GM12872 (cell line): ENCODE measurements at regions not wholly inside any gene's neighbourhood (a gene's known extent, or its start where the extent isn't known, plus 50 kb on each side); places are given as distances from the start of the nearest gene placed in this dataset.

ENCODE experiments used
- TF ChIP-seq, protein P1 (sequence below): IDR thresholded peaks from 3 replicates; pipeline ENCODE4 v1.5.1; 2011; ENCODE audit warnings: low read depth, mild to moderate bottlenecking, low read length, moderate library complexity; ENCODE audit not compliant: insufficient read depth

DNA sequence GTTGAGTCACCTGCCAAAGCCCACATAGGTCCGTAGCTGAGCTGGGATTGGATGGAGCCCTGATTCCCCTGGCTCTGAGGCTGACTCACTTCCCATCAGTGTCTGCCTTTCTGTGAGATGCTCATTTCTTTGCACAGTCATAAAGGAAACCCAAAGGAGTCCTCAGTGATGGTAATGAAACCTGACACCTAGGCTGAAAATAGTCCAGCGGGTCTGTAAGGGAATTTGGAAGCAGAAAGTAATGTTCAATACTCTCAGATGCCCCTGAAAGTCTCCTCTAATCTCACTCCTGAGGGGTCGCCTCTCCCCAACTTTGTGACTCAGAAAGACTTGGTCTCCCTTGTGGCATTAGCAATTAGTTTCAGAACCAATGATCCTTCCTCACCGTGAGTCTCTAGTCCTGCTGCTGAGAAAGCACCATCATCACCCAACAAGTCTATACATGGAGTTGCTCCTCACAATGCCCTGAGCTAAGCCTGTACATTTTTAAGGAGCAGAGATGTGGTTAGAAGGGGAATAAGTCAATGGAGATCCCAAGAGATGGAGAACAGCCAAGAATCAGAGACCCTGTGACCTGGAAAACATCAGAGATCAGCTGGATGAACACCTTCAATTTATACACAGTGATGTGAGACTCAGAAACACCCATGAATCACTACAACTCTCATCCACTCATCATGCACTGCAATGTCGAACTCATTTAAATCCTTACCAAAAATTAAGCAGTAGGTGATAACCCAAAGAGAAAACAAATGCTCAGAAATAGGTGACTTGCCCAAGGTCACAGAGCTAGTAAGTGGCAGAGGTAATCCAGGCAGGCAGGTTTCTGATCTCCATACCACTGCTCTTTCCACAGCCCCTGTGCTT lies 219.0 kb upstream of the CPEB2 start:
- TF ChIP-seq, protein P1, sequence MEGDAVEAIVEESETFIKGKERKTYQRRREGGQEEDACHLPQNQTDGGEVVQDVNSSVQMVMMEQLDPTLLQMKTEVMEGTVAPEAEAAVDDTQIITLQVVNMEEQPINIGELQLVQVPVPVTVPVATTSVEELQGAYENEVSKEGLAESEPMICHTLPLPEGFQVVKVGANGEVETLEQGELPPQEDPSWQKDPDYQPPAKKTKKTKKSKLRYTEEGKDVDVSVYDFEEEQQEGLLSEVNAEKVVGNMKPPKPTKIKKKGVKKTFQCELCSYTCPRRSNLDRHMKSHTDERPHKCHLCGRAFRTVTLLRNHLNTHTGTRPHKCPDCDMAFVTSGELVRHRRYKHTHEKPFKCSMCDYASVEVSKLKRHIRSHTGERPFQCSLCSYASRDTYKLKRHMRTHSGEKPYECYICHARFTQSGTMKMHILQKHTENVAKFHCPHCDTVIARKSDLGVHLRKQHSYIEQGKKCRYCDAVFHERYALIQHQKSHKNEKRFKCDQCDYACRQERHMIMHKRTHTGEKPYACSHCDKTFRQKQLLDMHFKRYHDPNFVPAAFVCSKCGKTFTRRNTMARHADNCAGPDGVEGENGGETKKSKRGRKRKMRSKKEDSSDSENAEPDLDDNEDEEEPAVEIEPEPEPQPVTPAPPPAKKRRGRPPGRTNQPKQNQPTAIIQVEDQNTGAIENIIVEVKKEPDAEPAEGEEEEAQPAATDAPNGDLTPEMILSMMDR, result no peak

DNA sequence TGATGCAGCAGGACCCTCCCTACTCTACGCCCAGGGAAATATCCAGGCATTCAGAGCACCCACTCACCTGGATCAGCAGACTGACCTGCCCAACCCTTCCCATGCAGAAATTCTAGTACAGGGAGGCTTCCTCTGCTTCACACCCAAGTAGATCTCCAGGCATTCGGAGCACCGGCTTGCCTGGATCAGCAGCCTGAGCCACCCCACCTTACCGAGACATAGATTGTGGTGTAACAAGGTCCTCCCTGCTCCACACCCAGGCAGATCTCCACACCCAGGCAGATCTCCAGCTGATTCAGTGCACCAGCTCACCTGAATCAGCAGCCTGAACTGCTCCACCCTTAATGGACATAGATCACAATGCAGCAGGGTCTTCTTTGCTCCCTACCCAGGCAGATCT lies 215.1 kb upstream of the CPEB2 start:
- TF ChIP-seq, protein P1, result no peak

DNA sequence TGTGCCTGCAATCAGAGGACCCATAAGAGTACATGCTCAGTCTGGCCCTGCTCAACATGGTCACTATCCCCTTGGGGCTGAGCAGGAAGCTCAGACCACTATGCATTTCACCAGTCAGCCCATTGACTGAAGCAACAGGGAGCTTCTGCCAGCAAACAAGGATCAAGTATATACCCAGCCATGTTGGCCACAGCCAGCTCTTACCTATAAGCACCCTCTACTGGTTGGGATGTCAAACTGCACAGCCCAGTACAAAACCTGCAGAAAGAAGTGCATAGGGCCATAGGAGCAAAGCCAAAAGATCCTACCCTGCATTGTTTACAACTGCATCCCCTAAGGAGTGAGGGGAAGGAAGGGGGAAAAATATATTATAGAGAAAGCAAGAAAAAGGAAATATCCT lies 214.4 kb upstream of the CPEB2 start:
- TF ChIP-seq, protein P1, result peak; percentile 67

DNA sequence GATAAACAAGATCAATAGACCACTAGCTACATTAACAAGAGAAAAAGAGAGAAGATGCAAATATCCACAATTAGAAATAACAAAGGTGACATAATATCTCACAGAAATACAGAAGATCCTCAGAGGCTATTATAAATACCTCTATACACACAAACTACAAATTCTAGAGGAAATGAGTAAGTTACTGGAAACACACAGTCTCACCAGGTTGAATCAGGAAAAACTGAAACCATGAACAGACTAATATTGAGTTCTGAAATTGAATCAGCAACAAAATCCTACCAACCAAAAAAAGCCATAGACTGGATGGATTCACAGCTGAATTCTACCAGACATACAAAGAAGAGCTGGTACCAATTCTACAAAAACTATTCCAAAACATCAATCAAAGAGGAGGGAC lies 211.8 kb upstream of the CPEB2 start:
- TF ChIP-seq, protein P1, result no peak

DNA sequence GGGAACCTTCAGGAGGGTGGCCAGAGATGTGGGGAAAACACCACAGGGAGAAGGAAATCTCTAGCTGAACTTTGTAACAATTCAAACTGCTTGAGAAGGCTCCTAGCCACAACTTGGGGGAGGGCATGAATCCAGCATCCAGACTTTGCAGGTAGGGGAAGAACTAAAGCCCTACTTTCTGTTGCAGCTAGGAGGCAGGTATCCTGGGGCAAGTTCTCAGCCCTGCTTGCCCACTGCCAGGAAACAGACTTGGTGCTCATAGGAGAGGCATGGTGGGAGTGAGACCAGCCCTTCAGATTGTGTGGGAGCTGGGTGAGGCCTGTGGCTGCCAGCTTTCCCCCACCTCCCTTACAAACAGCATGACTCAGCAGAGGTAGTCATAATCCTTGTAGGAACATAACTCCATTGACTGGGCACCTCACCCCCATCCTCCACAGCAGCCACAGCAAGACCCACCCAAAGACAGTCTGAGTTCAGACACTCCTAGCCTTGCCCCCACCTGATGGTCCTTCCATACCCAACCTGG lies 209.5 kb upstream of the CPEB2 start:
- TF ChIP-seq, protein P1, result no peak

DNA sequence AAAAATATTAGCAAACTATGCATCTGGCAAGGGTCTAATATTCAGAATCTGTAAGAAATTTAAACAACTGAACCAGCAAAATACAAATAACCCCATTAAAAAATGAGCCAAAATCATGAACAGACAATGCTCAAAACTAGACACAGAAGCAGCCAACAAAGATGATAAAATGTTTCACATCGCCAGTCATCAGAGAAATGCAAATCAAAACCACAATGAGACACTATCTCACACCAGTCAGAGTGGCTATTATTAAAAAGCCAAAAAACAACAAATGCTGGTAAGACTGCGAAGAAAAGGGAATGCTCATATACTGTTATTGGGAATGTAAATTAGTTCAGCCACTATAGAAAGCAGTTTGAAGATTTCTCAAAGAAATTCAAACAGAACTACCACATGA lies 201.3 kb upstream of the CPEB2 start:
- TF ChIP-seq, protein P1, result no peak

DNA sequence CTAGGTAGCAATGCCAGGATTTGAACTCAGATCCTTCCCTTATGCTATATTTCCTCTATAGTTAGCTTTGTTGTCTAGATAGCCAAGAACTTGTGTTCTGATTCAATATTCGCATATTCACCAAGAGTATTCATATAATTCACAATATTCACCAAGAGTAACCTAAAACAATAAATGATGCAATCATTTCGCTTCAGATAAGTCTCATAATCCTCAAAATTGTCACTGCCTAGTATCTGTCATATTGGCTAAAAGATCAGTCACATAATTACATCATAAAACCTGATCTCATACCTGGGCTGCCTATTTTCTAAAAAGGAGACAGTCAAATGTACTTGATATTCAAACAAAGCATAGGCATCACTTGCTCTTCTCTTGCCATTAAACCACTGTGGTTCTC lies 199.7 kb upstream of the CPEB2 start:
- TF ChIP-seq, protein P1, result no peak
